ENCODE measurements at regions not wholly inside any gene's neighbourhood (a gene's known extent, or its start where the extent isn't known, plus 50 kb on each side); places are given as distances from the start of the nearest gene placed in this dataset.

- H4K20me1 ChIP-seq (replicated peaks; ENCODE audit: control insufficient read depth, insufficient read depth, low read length): no peaks in the 10 kb centered on the region
- WGBS (ENCODE audit: insufficient coverage, low coverage, missing lambda C conversion rate): 52% methylated on average over 5 of the region's 6 CpGs
- intact Hi-C loops (cut with micrococcal nuclease) (loop anchor here (5.0 kb wide), 1 partner anchor 67 kb away; no protein-coding TSS in a partner anchor), in situ Hi-C loops (cut with MboI) (loop anchor here (5.0 kb wide), 1 partner anchor 203 kb away; no protein-coding TSS in a partner anchor)
- no peaks in the 10 kb centered on the region for H3K36me3 ChIP-seq (ENCODE audit: control insufficient read depth, insufficient read depth, low read length)
- peaks cover 3 to 14% of the 10 kb centered on the region in 2 experiments; a peak in 3 of 5 replicates for H3K4me1 ChIP-seq (replicated peaks in 1 of 2; ENCODE audit: control insufficient read depth in 2 of 2, insufficient read depth in 2 of 2, low read length in 2 of 2)
- no peak overlapping the region for H3K4me3 ChIP-seq
- no peak overlapping the region for H3K4me2 ChIP-seq (ENCODE audit: insufficient read depth, low read length)
- no peak overlapping the region for H3K9ac ChIP-seq (ENCODE audit: insufficient read depth in 1 of 2, low read depth in 2 of 2, low read length in 2 of 2)
- no peaks in the 10 kb centered on the region for H3K27me3 ChIP-seq (ENCODE audit: control insufficient read depth in 2 of 2, insufficient read depth in 2 of 2, low read length in 2 of 2)
- FAIRE-seq (no peak), ATAC-seq (no peak), DNase-seq (ENCODE audit: extremely low read depth in 1 of 4, low spot score in 3 of 4) (no peak)
- no peaks in the 10 kb centered on the region for H3K79me2 ChIP-seq (ENCODE audit: control insufficient read depth, insufficient read depth, low read length)
- H2AFZ ChIP-seq (ENCODE audit: low read depth, low read length): no peak overlapping the region
- no peak overlapping the region for H3K27ac ChIP-seq (ENCODE audit: extremely low read depth, low read depth, low read length)
- H3K9me3 ChIP-seq (replicated peaks; ENCODE audit: control insufficient read depth, insufficient read depth, low read depth, low read length): no peaks in the 10 kb centered on the region
- no TSS peak for BruUV-seq (replicated peaks)
- CTCF ChIA-PET (ENCODE audit: low intra/inter-chr PET ratio): no interaction called here
- no peaks in the 10 kb centered on the region for H3K9me1 ChIP-seq (ENCODE audit: control insufficient read depth, insufficient read depth, low read length)
- no peak for TF ChIP-seq ZNF655 (CRISPR knock-in tag; IDR thresholded peaks at IDR 0.05)
- POLR2A ChIA-PET: no interaction called here
Observed at GRCh38 chr2:196335221-196335634, 163.8 kb upstream of the STK17B start.

DNA sequence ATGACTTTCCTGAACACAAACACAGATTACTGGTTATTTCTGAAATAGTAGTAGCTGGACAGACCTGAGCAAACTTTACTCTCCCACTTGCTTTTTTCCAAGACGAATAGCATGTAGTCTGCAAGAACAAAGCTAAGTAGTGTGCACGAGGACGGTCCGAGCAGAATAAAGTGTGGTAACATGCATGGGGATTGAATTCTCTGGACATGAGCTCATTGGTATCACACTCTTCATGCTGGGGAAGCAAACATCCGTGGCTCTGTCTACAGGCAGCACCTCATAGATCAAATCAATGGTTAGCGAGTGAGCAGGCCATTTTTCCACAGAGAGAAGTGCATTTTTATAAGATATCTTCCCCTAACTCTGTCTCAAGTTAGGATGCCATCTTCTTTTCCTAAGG lies 164.8 kb upstream of the STK17B start:
- TF ChIP-seq SFPQ (IDR thresholded peaks at IDR 0.05; ENCODE audit: low read depth, low read length) (no peak), PTRF (tag; IDR thresholded peaks at IDR 0.05) (no peak), POU5F1 (IDR thresholded peaks at IDR 0.05; ENCODE audit: borderline replicate concordance, low read depth, low read length, partially characterized antibody) (no peak), TAL1 (IDR thresholded peaks at IDR 0.05) (no peak), NCOR1 (IDR thresholded peaks at IDR 0.05) (no peak)
- in situ Hi-C loops (cut with MboI): loop anchor here (5.0 kb wide), 1 partner anchor 204 kb away; no protein-coding TSS in a partner anchor
- no TSS peak for BruUV-seq (replicated peaks)
- ChIA-PET CTCF (ENCODE audit: low intra/inter-chr PET ratio) (no interaction called here), POLR2A (no interaction called here)
- H3K9me1 ChIP-seq (ENCODE audit: control insufficient read depth, insufficient read depth, low read length): no peaks in the 10 kb centered on the region
- DNase-seq (ENCODE audit: extremely low read depth in 1 of 4, low spot score in 3 of 4): no peak
- no peaks in the 10 kb centered on the region for H4K20me1 ChIP-seq (replicated peaks; ENCODE audit: control insufficient read depth, insufficient read depth, low read length)
- no peak overlapping the region for H2AFZ ChIP-seq (ENCODE audit: low read depth, low read length)
- H3K9me3 ChIP-seq (replicated peaks; ENCODE audit: control insufficient read depth, insufficient read depth, low read depth, low read length): no peaks in the 10 kb centered on the region
- peaks cover 3 to 7% of the 10 kb centered on the region in 2 experiments; a peak in 3 of 5 replicates for H3K4me1 ChIP-seq (replicated peaks in 1 of 2; ENCODE audit: control insufficient read depth in 2 of 2, insufficient read depth in 2 of 2, low read length in 2 of 2)
- no peaks in the 10 kb centered on the region for H3K27me3 ChIP-seq (ENCODE audit: control insufficient read depth in 2 of 2, insufficient read depth in 2 of 2, low read length in 2 of 2)
- no peak overlapping the region for H3K4me2 ChIP-seq (ENCODE audit: insufficient read depth, low read length)
- H3K27ac ChIP-seq (ENCODE audit: extremely low read depth, low read depth, low read length): no peak overlapping the region
- 68% methylated on average over 6 of the region's 6 CpGs for WGBS (ENCODE audit: insufficient coverage, low coverage, missing lambda C conversion rate)
- intact Hi-C loops (cut with micrococcal nuclease): loop anchor here (2.0 to 5.0 kb wide), 3 partner anchors 66 to 257 kb away; no protein-coding TSS in a partner anchor
- H3K79me2 ChIP-seq (ENCODE audit: control insufficient read depth, insufficient read depth, low read length): no peaks in the 10 kb centered on the region
- no peaks in the 10 kb centered on the region for H3K36me3 ChIP-seq (ENCODE audit: control insufficient read depth, insufficient read depth, low read length)
- no peak overlapping the region for H3K4me3 ChIP-seq
- no peak overlapping the region for H3K9ac ChIP-seq (ENCODE audit: insufficient read depth in 1 of 2, low read depth in 2 of 2, low read length in 2 of 2)
- FAIRE-seq: no peak
- no peak for ATAC-seq
